CD1c-positive myeloid dendritic cell (primary cell): ENCODE measurements at regions not wholly inside any gene's neighbourhood (a gene's known extent, or its start where the extent isn't known, plus 50 kb on each side); places are given as distances from the start of the nearest gene placed in this dataset.

ENCODE experiments used
- DNase-seq: peaks from one replicate; pipeline ENCODE4 v3.0.0-alpha.2; 2016; ENCODE audit errors: extremely low spot score

- DNase-seq: no peak
Measured at GRCh38 chr10:65497837-65498236, 1428.0 kb upstream of the LRRTM3 start.

GRCh38 chr10:65500716-65501115, 1425.1 kb upstream of the LRRTM3 start:
- no peak for DNase-seq

- DNase-seq: no peak
Measured at GRCh38 chr10:65501259-65501658, 1424.6 kb upstream of the LRRTM3 start.

GRCh38 chr10:65518379-65518778, 1407.5 kb upstream of the LRRTM3 start:
- no peak for DNase-seq

GRCh38 chr10:65528986-65529385, 1396.8 kb upstream of the LRRTM3 start:
- DNase-seq: no peak

GRCh38 chr10:65531545-65531944, 1394.3 kb upstream of the LRRTM3 start:
- no peak for DNase-seq

- no peak for DNase-seq
Measured at GRCh38 chr10:65534771-65535170, 1391.1 kb upstream of the LRRTM3 start.

GRCh38 chr10:65544756-65545155, 1381.1 kb upstream of the LRRTM3 start:
- DNase-seq: no peak

- no peak for DNase-seq
Measured at GRCh38 chr10:65548001-65548400, 1377.8 kb upstream of the LRRTM3 start.

- DNase-seq: no peak
Measured at GRCh38 chr10:65550761-65551160, 1375.1 kb upstream of the LRRTM3 start.

- DNase-seq: no peak
Measured at GRCh38 chr10:65555192-65555591, 1370.6 kb upstream of the LRRTM3 start.

- no peak for DNase-seq
Measured at GRCh38 chr10:65556006-65556405, 1369.8 kb upstream of the LRRTM3 start.

GRCh38 chr10:65559369-65559768, 1366.5 kb upstream of the LRRTM3 start:
- DNase-seq: no peak

- DNase-seq: no peak
Measured at GRCh38 chr10:65565246-65565645, 1360.6 kb upstream of the LRRTM3 start.

GRCh38 chr10:65566906-65567305, 1358.9 kb upstream of the LRRTM3 start:
- no peak for DNase-seq

- DNase-seq: no peak
Measured at GRCh38 chr10:65570143-65571010, 1355.5 kb upstream of the LRRTM3 start.

GRCh38 chr10:65571011-65571570, 1354.7 kb upstream of the LRRTM3 start:
- DNase-seq: no peak

GRCh38 chr10:65581426-65582026, 1344.3 kb upstream of the LRRTM3 start:
- no peak for DNase-seq

GRCh38 chr10:65602182-65602865, 1323.5 kb upstream of the LRRTM3 start:
- DNase-seq: no peak

- DNase-seq: no peak
Measured at GRCh38 chr10:65611592-65611991, 1314.2 kb upstream of the LRRTM3 start.

GRCh38 chr10:65614956-65615565, 1310.8 kb upstream of the LRRTM3 start:
- DNase-seq: no peak

- DNase-seq: no peak
Measured at GRCh38 chr10:65618126-65618525, 1307.7 kb upstream of the LRRTM3 start.
